ENCODE measurements at regions not wholly inside any gene's neighbourhood (a gene's known extent, or its start where the extent isn't known, plus 50 kb on each side); places are given as distances from the start of the nearest gene placed in this dataset.
"Not testable (repeated sequence)": the region's sequence is repeated elsewhere in the genome, so short reads cannot be mapped to it uniquely, and the experiment has no call there.

DNA sequence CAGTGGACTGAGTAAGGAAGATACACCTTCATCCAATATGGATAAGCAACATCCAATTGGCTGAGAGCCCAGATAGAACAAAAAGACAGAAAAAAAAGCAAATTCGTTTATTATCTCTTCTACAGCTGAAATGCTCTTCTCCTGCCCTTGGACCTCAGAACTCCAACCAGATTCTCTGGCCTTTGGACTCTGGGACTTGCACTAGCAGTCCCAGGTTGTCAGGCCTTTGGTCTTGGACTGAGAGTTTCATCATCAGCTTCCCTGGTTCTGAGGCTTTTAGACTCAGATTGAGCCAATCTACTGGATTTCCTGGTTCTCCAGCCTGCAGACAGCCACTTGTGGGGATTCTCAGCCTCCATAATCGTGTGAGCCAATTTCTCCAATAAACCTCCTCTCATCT lies 926.8 kb downstream of the PLA2G4A start:
- Histone ChIP-seq H3K36me3 (replicated peaks; ENCODE audit: insufficient read depth, low read length) (no peaks in the 10 kb centered on the region), H3K27me3 (replicated peaks; ENCODE audit: insufficient read depth, low read length) (no peaks in the 10 kb centered on the region), H3K9ac (ENCODE audit: low read length) (no peak overlapping the region), H3K4me2 (ENCODE audit: low read depth, low read length) (no peak overlapping the region), H3K9me3 (replicated peaks; ENCODE audit: insufficient read depth, low read length) (no peaks in the 10 kb centered on the region), H3F3A (ENCODE audit: insufficient read depth, low read length) (no peaks in the 10 kb centered on the region), H3K4me1 (ENCODE audit: low read length) (no peaks in the 10 kb centered on the region), H3K4me3 (ENCODE audit: low read length) (no peak overlapping the region), H2AFZ (ENCODE audit: low read length) (no peak overlapping the region), H3K9me2 (replicated peaks; ENCODE audit: insufficient read depth, low read length) (no peaks in the 10 kb centered on the region), H3K27ac (ENCODE audit: low read length) (no peak overlapping the region), H3K79me2 (ENCODE audit: low read length) (no peaks in the 10 kb centered on the region), H4K20me1 (ENCODE audit: insufficient read depth, low read length) (no peaks in the 10 kb centered on the region)
- no peak for DNase-seq
- TF ChIP-seq CTCF (IDR thresholded peaks at IDR 0.05; ENCODE audit: low read length) (no peak), EZH2phosphoT487 (IDR thresholded peaks at IDR 0.05; ENCODE audit: low read length) (no peak), EZH2 (optimal IDR thresholded peaks at IDR 0.05; ENCODE audit: low read depth, low read length) (no peak)

- not testable (repeated sequence) for H3K4me3 ChIP-seq (ENCODE audit: low read length)
These were observed 927.9 kb downstream of the PLA2G4A start for GRCh38 chr1:187756684-187757083.

GRCh38 chr1:187759825-187760333 lies 931.1 kb downstream of the PLA2G4A start:
- Histone ChIP-seq H2AFZ (ENCODE audit: low read length) (no peak overlapping the region), H3K4me2 (ENCODE audit: low read depth, low read length) (no peak overlapping the region)

More at GRCh38 chr1:187756684-187757083, 927.9 kb downstream of the PLA2G4A start:
- H3K9ac ChIP-seq (ENCODE audit: low read length); H2AFZ ChIP-seq (ENCODE audit: low read length); H3K27me3 ChIP-seq (replicated peaks; ENCODE audit: insufficient read depth, low read length); DNase-seq; H3K79me2 ChIP-seq (ENCODE audit: low read length); H4K20me1 ChIP-seq (ENCODE audit: insufficient read depth, low read length); H3F3A ChIP-seq (ENCODE audit: insufficient read depth, low read length); H3K9me3 ChIP-seq (replicated peaks; ENCODE audit: insufficient read depth, low read length); H3K4me1 ChIP-seq (ENCODE audit: low read length); H3K9me2 ChIP-seq (replicated peaks; ENCODE audit: insufficient read depth, low read length); H3K27ac ChIP-seq (ENCODE audit: low read length); H3K4me2 ChIP-seq (ENCODE audit: low read depth, low read length); H3K36me3 ChIP-seq (replicated peaks; ENCODE audit: insufficient read depth, low read length): not testable (repeated sequence)

More at GRCh38 chr1:187759825-187760333, 931.1 kb downstream of the PLA2G4A start:
- Histone ChIP-seq H3K27ac (ENCODE audit: low read length) (no peak overlapping the region), H3K4me1 (ENCODE audit: low read length) (no peaks in the 10 kb centered on the region), H3K4me3 (ENCODE audit: low read length) (no peak overlapping the region), H3K27me3 (replicated peaks; ENCODE audit: insufficient read depth, low read length) (no peaks in the 10 kb centered on the region), H4K20me1 (ENCODE audit: insufficient read depth, low read length) (no peaks in the 10 kb centered on the region), H3F3A (ENCODE audit: insufficient read depth, low read length) (no peaks in the 10 kb centered on the region), H3K36me3 (replicated peaks; ENCODE audit: insufficient read depth, low read length) (no peaks in the 10 kb centered on the region), H3K9me3 (replicated peaks; ENCODE audit: insufficient read depth, low read length) (no peaks in the 10 kb centered on the region), H3K9ac (ENCODE audit: low read length) (no peak overlapping the region), H3K9me2 (replicated peaks; ENCODE audit: insufficient read depth, low read length) (no peaks in the 10 kb centered on the region), H3K79me2 (ENCODE audit: low read length) (no peaks in the 10 kb centered on the region)
- TF ChIP-seq EZH2phosphoT487 (IDR thresholded peaks at IDR 0.05; ENCODE audit: low read length): no peak
- no peak for TF ChIP-seq EZH2 (optimal IDR thresholded peaks at IDR 0.05; ENCODE audit: low read depth, low read length)
- TF ChIP-seq CTCF (IDR thresholded peaks at IDR 0.05; ENCODE audit: low read length): no peak
- DNase-seq: no peak

Data from MM.1S (cell line).